GM21825 (cell line): ENCODE measurements at regions not wholly inside any gene's neighbourhood (a gene's known extent, or its start where the extent isn't known, plus 50 kb on each side); places are given as distances from the start of the nearest gene placed in this dataset.

Experiments
- ATAC-seq: cut with Tn5 transposase; IDR thresholded peaks from one replicate; pipeline ENCODE4 v1.9.1; 2021; ENCODE audit warnings: mild to moderate bottlenecking, moderate library complexity; ENCODE audit not compliant: unreplicated experiment

DNA sequence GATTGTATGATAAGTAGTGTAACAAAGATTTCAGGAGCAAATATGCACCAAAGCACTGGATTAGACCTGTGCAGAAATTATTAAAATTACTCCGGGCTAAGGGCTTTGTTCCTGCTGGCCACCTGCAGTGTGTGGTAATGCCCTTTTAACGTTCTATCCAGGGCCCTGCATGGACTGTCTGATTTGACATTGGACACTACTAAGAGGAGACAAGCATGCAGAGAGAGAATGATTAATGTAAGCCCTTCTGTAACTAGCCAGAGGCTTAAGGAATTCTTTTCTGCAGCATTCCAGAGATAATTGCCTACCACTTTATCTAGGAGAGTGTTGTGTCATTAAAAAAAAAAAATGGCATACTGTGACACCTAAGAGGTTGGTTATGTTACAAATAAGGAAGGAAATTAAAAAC, 117.0 kb downstream of the PCDH7 start:
- no peak for ATAC-seq

DNA sequence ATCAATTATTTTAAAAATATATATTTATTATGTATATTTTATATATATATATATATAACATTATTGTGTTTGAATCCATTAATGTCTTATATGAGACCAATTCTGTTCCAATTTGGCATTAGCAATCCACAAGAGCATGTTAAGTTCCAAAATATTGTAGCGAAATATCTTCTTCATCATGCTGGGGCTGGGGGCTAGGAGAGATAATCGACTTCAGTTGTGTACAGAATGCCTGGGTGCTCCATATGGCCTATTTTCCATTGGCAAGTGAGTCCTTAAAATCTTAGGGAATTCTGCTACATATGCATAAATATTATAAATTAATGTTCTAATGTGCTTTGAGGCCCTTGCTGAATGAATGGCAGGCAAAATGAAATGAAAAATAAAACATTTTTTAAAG, 117.7 kb downstream of the PCDH7 start:
- no peak for ATAC-seq

DNA sequence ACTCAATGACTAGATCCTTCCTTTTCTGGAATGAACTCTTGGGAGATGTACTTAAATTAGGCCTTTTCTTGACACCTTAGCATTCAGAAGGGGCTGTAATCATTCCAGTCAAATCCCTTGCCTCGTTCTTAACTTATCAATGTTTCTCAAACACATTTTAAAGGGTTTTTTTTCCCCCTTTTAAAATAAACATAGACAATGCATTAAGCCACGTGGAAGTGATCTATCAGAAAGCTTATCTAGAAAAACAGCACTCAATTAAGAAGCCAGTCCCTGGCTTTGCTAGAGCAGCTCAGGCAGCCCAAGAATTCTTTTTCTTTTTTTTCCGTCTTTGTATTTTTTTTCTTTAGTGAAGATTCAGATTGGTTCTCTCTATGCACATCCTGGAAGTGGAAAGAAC, 118.2 kb downstream of the PCDH7 start:
- no peak for ATAC-seq

DNA sequence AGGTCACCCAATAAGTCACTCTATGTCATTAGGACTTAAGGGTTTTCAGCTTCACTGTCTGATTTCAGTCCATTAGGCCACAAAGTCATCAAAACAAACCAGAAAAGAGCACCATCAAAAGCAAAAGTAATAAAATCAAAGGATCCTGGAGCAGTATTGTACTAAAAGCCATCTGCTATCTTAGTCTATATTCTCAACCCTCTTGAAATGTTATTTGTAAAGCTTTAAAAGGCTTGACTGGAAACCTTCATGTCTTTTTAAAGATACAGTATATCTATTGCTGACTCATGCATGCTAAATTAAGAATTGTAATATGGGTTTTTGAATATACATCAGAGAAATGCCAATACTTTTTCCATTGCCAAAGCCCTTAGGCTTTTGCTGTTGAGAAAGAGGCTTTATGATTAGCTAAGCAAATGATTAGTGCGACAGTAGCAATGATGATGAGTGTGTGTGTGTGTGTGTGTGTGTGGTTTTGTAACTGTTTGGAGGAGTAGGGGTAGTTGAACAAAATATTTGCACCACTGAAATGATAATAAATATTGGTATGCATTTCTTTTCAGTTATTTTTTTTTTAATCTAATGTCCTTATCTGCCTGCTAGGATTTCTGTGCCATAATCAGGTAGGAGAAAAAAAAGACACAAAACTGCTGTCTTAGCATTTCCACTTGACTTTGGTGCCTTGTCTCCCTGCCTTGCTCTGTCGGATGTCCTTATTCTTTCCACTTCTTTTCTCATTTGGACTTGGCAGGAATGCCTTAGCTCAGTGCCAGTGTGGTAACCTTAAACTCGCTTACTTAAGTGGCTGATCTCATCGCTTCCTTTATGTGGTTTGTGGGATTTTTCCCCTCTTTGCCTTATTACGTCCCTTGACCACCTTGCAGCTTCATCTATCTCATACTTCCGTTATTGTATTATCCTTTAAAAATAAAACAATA, 119.7 kb downstream of the PCDH7 start:
- no peak for ATAC-seq

DNA sequence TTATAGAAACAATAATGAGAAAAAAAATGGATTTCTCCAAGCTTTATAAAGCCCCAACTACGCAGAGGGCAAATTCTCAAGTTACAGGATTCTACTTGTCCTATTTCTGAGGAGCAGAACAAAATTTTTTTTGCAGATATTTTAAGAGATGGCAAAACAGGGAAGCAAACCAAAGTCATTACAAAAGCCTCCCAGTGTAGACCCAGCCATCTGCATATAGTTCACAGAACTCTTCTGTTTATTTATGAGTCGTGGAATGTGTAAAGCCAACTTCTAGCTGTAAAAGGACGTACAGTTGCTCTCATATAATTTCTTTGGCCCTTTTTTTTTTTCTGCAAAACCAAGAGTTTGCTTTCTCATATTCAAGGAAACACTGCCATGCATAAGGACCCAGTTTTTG, 120.4 kb downstream of the PCDH7 start:
- no peak for ATAC-seq

DNA sequence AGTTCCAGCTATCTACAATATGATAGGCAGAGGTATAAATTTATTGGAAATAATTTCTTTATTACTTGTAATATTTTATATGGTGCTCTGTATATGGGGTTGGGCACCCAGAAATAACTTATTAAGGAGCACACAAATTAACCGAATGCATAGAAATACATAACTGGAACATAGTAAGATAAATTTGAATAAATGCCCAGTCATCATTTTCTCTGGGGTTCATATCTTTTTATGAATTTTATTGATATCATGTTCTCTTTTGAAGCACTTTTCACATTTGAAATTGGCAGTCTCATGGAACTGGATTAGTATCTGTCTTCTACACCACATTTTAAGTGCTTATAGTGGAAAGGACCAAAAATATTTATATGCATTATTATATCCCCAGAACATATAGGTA, 122.0 kb downstream of the PCDH7 start:
- ATAC-seq: no peak

DNA sequence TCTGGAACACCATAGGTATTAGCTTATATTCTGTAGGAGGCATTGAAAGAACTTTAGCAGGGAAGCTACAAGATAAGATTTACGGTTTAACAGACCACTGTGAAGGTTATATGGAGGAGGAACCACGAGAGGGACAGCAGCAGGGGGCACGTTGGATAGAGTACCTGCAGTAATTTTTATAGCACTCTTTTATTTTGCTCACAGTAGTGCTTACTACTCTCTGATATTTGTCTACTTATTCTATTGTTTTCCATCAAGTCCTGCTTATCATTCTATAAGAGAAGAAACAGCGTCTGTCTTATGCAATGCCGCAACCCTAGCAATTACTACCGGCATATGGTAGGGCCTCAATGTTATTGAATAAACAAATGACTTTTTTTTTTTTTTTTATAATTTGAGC, 122.5 kb downstream of the PCDH7 start:
- no peak for ATAC-seq

DNA sequence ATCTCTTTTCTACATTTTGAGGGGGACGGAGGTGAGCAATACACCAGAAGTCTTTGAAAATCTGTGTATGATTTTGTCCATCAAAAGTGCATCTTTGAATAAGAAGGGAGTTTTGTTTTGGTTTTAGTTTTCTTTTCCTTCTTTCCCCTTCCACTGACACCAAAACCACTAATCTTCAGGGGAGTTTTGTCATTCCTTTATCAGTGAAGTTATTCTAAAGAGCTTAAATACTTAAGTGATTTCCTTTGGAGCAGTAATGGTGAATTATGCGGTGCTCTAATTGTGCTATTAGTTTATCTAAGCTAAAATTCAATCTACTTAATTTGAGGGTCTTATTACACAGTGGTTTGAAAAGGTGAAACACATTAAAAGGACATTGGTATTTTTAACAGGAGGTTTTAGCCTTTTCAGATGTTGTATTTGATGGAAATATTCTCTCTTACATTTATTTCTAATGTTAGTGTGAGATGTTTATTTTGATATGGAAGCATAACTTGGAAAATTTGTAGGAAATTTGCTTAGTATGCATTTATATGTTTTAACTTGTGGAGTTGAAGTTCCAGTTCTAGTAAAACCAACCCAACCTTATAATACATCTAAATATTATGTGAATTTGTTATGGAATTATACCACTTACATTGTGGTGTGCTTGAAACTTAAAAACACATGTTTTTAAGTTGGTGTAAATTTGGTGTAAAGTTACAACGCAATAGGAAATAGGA, 124.9 kb downstream of the PCDH7 start:
- no peak for ATAC-seq

DNA sequence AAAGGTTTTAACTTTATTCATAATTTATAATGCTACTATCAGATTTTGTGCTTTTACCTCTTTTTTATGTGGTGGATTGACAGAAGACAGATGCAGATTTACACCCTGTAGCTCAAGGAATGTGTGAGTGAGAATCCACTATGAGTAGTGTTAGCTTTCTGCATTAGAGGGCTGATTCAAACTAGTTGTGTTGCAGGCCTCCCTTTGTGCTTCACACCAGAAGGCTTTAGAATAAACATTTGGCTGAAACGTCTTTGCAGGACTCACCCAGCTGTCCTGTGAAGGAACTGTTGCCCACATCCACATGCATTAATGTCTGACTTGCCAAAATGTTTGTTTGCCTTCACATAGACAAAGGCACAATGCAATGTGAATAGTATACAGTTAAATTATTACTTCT, 127.0 kb downstream of the PCDH7 start:
- ATAC-seq: no peak

GRCh38 chr4:30847958-30848357, 127.8 kb downstream of the PCDH7 start:
- no peak for ATAC-seq

- ATAC-seq: no peak
Observed at GRCh38 chr4:30854531-30854930, 134.4 kb downstream of the PCDH7 start.

- no peak for ATAC-seq
Observed at GRCh38 chr4:30855232-30855631, 135.1 kb downstream of the PCDH7 start.

- no peak for ATAC-seq
Observed at GRCh38 chr4:30856795-30857564, 136.8 kb downstream of the PCDH7 start.

DNA sequence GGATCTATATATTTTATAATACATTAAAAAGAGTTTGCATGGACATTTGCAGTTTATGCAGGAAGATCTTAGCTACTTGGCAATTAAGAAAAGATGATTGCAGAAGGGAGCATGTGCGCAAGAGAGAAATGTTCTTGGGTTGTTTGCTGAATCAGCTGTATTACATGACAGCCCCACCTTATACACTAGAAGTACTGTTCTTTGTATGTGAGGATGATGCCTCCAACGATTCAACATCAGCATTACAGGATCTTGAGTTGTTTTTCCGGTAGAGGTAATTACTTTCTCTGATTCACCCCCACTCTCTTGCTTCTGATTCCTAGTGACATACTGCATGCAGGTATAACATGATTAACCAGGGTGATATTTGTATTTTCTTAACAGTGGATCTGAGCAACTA, 140.8 kb downstream of the PCDH7 start:
- no peak for ATAC-seq

- no peak for ATAC-seq
Observed at GRCh38 chr4:30862196-30862595, 142.0 kb downstream of the PCDH7 start.

DNA sequence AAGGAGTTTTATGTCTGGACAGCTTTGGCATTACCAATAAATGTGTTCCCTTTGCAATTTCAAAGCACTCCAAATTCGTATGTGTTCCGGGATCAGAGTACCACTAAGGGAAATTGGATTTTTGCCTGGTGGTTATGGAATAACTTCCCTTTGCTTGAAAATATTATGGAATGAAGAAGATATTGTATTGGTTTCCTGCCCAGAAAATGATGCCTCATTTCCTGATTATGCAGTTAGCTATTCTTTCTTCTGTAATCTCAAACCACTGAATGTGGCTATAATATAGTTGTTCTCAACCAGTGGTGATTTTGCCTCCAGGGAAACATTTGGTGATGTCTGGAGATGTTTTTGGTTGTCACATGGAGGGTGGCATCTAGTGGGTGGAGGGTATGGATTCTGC, 142.9 kb downstream of the PCDH7 start:
- no peak for ATAC-seq

GRCh38 chr4:30865691-30866090, 145.5 kb downstream of the PCDH7 start:
- no peak for ATAC-seq

DNA sequence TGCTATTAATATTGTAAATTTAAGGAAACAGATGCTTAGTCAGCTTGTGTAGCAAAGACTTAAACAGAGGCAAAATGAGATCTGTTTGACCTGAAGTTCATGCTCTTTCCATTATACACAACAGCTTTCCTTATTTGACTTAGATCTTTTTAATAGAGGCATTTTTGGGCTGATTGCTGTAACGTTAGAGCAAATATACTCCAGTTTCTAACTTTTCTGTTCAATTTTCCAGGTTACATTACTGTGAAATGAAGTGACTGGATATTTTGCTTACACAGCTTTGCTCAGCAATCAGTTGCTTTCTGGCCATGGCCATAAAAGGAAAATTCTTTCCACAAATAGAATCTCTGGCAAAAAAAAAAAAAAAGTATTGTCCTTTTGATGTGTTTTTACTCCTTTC, 146.2 kb downstream of the PCDH7 start:
- ATAC-seq: no peak

GRCh38 chr4:30866907-30867306, 146.7 kb downstream of the PCDH7 start:
- ATAC-seq: no peak

GRCh38 chr4:30867427-30867826, 147.3 kb downstream of the PCDH7 start:
- no peak for ATAC-seq

GRCh38 chr4:30868111-30868895, 148.1 kb downstream of the PCDH7 start:
- ATAC-seq: no peak
